GM21529 (cell line): ENCODE measurements at regions not wholly inside any gene's neighbourhood (a gene's known extent, or its start where the extent isn't known, plus 50 kb on each side); places are given as distances from the start of the nearest gene placed in this dataset.

Source experiments
- ATAC-seq: cut with Tn5 transposase; IDR thresholded peaks from one replicate; pipeline ENCODE4 v1.9.1; 2021; ENCODE audit not compliant: unreplicated experiment

DNA sequence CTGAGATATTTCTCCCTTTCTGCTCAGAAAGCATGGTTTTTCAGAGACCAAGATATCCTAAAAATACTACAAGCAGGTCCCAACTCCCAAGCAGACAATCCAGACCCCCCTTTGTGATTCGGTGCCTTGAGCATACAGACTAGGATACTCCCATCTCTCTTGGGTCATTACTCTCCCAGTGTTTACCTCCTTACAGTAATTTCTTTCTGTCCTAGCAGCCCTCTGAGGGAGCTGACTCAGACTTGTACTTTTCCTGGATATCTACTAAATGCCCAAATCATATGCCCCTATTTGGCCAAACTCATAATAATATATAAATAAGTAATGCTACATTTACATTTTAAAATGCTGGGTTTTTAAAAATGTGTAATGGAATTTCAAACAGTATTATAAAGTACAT, 355.6 kb downstream of the LRIG3 start:
- no peak for ATAC-seq

DNA sequence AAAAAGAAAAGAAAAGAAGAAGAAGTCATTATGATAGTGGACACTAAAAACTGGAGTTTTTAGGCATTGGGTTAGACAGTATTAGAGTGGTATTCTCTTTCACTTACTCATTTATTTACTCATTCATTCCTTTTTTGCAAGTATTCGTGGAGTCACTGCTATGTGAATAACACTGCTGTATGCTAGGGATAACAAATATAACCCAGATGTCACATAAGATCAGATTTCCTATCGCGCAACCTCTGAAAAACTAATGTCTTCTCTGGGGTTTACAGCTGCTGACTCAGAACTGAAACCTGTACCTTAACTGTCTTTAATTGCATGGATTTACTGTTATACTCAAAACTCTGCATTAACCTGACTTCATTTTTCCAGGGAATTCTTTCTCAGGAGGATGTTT, 353.7 kb downstream of the LRIG3 start:
- no peak for ATAC-seq

DNA sequence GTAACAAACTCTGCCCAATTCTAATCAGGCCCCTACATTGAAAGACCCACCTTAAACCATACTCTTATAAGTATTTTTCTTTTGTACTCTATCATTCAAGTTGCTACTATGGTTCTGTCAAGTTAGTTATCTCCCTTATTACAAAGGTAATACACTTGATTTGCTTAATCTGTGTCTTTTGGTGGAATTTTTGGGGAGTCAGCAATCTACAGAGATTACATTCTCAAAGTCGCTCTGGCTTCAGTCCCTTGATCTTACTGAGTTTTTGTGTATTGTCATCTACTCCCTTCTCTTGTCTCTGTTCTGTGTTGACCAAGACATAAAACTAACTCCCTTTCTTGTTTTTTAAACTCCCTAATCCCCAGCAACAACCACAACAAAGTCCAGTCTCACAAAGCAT, 353.1 kb downstream of the LRIG3 start:
- ATAC-seq: no peak

DNA sequence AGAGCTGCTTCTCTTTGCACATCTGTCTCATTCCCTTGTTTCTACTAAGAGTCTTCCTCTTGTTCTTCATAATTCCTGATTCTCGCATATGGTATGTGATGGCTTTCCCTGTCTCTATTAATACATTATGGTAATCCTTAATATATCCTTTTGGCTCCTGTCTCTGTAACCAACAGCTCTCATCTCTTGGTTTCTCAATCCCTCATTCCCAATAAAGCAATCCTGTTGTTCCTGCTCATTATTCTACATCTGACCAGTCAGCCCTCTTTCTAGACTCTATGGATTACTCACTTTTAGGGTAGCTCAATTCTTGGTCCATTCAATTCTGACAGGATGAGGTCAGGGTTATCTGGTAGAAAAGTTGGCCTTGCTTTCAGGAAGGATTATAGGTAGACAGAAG, 349.9 kb downstream of the LRIG3 start:
- ATAC-seq: no peak

DNA sequence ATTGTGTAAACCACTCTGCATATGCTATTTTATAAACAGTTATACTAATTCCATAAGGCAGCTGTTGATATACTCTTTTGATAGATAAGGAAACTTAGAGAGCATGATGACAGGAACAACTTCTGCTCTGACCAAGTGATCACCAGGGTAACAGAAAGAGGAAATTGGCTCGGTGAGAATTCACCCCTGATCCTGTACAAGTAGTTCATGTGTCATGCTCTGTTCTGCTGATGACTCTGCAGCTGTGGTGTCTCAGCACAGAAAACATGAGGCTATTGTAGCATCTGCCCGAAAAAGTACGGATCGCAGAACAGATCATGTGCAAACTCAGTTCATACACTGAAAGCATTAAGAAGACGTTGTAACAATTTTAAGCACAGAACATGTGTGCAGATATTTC, 345.0 kb downstream of the LRIG3 start:
- ATAC-seq: no peak

DNA sequence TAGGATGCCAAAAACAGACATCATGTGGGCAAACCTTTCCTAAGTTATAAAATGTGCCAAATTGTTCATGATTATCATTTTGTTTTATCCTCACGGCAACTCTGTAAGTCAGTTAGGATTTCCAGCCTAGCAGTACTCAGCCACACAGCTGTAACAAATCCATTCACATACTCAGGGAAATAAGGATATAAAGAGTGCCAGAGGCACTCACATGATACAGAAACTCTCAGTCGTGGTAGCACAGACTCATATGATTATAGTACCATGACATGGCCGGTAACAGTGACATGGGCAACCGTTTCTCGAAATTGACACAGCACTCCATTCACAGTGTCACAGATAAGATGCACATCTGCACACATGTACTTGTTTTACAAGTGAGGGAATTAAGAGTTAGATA, 344.2 kb downstream of the LRIG3 start:
- no peak for ATAC-seq

DNA sequence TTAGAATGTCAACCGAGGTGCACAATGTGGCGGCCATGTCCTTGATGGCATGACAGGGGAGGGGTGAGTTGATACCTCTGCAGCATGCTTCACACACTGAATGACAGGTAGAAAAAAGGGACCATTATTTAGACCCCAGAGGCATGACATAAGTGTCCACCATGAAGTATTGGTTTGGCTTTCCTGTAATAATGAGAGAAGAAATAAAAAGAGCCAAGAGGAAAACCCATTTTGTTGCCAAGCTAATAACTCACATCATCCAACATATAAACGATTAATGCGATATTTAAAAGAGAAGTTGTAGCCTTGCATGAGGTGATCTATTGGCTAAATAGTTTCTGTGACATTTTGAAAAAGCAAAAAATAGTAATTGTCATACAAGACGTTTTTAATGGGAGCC, 343.4 kb downstream of the LRIG3 start:
- no peak for ATAC-seq

DNA sequence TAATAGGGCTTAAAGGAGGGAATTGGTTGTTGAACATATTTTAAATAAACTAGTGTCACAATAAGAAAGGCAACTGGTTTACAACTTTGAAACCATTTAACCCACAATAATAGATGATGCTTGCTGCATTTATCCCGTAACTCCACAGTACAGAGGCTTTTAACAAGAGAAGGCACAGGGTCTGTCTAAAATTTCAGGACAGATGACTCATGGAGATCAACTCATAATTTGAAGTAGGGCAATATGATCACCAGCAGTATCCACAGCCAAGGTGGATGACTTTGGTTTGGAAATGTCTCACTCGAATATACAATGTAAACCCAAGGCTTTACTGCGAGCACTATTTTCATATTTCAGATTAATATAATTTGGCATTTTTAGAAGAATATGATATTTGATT, 340.2 kb downstream of the LRIG3 start:
- no peak for ATAC-seq

DNA sequence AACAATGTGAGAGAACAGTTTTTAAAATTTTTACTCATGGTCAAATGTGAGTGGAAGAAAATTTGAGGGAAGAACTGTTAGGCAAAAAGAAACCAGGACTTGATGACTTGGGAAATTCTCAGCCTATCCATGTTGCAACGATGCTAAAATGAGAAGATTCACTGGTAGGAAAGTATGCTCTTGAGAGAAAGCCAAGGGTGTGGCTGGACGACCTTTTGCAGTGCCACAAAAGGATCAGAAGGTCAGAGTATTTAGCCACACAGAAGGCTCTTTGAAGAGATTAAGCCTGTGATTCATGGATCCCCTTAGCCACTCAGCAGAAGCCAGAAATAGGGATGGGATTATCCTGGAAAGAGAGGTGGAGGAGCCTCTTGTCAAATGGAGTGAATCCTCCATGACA, 336.8 kb downstream of the LRIG3 start:
- ATAC-seq: no peak

DNA sequence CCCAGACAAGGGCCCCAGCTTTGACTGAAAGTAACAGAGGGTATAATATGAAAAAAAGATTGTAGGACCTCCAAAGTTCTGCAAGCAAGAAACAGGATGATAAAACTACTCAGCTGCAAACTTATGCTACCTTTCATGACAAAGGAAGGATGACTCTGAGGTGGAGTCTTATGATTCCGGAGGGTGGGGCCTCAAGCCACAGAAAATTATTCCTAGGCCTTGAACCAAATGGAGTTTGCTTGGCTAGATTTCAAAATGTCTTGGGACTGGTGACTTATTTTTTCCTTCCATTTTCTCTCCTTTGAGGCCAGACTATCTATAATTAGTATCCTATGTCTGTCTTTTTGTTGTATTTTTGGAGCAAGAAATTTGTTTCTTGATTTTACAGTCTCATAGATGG, 336.4 kb downstream of the LRIG3 start:
- no peak for ATAC-seq

DNA sequence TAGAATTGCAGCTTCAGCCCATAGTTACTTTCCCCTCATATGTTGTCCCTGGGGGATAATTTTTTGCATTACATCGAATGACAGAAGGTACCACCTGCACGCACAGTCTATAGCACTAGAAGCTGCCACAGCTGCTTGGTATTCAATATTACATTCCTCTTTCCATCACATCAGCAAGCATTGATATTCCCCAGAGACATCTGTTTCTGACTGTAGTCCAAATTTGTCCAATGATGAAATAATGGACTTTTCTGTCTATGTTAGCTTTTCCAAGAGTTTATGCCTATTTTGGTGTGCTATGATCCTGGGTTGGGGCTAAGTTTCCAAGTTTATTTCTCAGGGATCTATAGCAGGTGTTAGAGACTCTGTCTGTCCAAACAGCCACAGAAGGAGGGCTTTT, 335.4 kb downstream of the LRIG3 start:
- no peak for ATAC-seq

DNA sequence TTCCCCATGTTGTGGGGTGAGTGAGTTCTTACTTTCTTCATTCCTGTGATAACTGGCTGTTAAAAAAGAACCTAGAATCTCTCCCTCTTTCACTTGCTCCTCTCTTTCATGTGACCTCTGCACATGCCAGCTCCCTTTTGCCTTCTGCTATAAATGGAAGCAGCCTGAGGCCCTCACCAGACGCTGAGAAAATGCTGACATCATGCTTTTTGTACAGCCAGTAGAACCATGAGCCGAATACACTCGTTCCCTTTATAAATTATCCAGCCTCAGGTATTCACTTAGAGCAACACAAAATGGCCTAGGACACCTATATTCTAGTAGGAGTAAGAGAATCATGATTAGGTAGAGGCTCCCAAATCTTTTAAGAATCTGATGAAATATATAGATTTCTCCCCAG, 333.5 kb downstream of the LRIG3 start:
- no peak for ATAC-seq

DNA sequence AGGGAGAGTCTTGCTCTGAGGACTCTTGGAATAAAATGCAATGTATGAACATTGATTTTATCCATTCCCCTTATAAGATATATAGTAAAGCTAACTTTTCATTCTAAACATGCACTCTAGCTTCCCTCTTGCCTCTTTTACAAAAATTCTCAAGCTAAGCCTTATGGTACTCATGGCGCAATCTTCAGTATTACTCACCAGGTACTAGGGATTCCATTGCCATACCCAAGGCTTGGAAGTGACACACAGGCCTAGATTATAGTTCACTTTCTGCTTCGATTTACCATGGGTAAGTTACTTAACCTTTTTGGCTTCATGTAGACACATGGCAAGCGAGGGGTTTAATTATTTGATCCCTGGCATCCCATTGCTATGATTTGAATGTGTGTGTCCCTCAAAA, 331.5 kb downstream of the LRIG3 start:
- ATAC-seq: no peak

DNA sequence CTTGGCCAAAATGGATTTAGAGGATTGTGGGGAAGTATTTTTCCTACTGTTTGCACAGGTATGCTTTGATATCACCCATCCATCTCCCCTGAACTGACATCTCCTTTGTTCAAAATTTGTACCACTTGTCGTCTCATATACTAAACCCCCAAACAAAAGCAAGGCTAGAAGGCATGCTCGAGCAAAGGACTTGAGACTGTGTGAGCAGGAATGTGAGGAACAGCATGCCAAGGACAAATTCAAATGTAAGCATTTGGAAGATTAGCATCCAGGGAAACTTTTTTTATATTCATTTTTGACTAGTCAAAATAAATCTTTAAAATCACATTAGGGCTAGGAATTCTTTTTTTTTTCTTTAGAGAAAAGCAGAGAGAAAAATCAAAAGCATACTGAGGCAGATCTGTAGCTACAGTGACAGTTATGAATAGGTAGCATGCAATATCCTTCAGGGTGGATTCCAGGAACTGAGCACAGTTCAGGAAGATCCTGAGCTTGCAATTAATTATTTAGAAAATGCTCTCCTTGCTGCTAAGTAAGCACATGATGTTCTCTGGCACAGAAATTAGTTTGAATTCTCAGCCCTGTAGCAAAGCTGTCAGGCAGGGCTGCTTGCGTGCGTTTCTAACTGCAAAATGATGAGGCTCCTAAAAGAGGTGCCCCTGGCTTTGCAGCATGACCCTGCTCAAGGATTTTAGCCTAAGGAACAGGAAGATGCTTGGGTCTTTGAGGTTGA, 327.7 kb downstream of the LRIG3 start:
- ATAC-seq: no peak

DNA sequence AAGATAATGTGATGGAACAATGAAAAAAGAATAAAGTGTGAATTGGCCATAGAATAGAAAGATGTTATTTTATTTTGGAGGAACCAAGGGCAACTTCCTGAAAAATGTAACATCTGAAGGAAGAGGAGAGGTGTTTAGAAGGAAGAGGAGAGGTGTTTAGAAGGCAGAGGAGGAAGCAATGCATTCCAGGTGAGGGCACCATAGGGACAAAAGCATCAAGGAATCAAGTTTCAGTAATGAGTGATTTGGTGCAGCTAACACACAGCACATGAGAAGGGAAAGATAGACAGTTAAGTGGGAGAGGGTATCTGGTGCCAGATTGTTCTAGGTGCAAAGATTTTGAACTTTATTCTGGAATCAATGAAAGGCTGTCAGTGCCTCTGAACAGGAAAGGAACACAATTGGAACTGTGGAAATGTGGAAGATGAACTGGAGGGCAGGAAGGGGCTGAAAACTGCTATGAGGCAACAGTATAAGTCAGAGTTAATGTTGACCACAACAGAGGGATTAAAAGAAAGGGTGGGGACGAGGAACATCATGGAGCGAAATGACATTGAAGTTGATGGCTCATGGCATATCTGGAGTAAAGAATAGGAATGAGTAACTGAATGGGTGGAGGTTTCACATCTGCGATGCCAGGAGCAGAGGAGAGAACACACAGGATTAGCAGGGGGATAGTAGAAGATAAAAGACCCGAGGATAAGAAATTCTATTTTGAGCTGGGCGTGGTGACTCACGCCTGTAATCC, 326.6 kb downstream of the LRIG3 start:
- no peak for ATAC-seq

DNA sequence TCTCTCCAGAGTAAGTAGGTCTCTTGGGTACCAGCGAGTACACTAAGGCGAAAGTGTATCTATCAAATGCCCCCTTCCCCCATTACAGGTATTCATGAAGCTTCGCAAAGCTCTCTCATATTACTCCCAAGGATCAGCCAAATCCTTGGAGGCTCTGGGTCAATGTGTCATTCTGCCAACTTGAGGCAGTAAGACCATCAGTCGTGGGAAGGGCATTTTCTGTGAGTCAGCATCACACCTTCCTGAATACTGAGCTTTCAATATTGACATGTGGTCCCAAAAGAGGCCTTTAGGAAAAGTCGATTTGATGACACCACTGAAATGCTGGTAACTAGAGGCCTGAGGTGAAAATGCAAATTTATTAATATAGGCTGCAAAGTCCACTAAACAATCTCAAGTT, 323.9 kb downstream of the LRIG3 start:
- no peak for ATAC-seq

DNA sequence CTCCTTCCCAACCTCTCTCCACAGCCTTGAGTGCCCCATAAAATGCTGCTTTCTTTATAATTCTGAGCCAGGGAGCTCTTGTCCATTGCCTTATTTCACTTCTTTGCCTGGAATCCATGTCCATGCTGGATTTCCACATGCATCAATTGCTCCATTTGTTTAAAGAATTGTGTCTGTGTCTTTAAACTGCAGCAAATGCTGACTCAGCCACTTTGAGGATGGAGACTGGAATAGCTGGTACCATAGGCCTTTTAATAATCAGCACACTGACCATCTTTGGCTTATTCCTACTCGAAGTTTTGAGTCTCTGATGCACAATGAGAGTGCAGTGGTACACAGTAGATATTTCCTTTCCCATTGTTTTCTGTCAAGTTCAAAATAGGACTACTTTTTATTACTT, 318.8 kb downstream of the LRIG3 start:
- no peak for ATAC-seq

DNA sequence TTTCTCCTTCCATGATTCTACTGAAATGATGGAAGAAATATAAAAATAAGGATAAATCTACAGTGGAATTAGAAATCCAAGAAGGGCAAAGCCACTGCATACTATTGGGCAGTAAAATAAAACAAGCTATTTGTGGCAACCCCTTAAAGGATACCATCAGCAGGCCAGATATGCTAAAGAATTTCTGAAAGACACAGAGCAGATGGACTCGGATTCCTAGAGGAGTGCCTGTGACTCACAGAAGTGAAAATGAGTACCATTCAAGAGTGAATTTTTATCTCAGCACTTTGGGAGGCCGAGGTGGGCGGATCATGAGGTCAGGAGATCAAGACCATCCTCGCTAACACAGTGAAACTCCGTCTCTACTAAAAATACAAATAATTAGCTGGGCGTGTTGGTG, 318.1 kb downstream of the LRIG3 start:
- no peak for ATAC-seq

DNA sequence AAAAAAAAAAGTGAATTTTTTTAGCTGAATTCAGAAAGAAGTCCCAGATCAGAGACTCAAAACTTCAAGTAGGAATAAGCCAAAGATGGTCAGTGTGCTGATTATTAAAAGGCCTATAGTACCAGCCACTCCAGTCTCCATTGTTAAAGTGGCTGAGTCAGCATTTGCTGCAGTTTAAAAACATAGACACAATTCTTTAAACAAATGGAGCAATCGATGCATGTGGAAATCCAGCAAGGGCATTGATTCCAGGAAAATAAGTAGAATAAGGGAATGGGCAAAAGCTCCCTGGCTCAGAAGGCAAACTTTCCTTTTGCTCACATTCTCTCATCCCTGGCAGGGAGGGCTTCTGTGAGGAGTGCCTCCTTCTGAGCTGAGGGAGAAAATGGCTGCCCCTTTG, 317.6 kb downstream of the LRIG3 start:
- no peak for ATAC-seq

DNA sequence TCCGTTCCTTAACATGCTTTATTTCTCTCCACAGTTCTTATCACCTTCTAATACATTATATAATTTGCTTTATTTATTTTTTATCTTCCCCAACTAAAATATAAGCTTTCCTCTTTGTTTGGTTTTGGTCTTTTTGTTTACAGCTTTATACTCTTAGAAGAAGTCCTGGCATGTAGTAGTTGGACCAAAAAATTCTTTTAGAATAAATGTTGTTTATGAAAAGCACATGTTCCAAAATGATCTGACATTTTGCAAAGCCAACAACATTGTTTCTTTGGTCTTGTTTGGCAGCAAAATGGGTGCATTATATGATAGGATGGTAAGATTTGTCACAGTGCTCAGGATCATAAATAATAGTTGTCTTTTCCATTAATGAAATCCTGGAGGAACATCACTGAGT, 312.5 kb downstream of the LRIG3 start:
- no peak for ATAC-seq

DNA sequence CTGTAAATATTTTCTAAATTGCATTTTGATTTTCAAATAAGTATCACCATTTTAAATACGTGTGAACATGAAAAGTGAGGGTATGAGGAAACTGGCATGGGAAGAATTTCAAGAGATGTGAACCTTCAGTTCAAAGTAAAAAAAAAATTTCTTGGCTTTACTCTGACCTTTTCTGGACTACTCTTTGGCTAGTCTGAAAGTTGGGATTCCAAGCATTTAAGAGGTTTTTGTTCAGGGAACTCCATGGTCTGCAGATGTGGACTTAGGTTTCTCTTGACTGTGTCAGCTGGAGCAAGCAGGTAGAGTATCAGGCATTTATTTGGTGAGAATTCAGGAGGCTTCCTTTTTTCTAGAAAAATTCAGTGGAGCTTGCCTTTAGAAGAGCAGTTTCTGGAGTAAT, 311.6 kb downstream of the LRIG3 start:
- no peak for ATAC-seq

DNA sequence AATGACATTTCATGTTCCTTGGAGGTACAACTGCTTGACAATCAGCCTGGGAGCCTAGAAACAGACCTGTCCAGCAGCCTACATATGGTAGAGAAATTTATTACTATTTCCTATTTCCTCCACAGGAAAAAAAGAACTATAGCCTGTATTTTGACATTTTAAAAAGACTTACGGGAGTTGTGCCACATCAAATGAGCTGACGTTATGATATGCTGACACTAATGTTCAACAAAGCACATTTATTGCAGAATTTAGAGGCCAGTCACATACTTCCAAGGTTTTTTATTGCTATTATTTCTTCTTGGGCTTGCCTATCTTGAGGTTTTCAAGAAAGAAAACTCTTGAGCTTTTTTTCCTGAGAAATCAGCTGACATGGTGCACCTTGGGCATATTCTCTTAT, 305.3 kb downstream of the LRIG3 start:
- ATAC-seq: no peak

DNA sequence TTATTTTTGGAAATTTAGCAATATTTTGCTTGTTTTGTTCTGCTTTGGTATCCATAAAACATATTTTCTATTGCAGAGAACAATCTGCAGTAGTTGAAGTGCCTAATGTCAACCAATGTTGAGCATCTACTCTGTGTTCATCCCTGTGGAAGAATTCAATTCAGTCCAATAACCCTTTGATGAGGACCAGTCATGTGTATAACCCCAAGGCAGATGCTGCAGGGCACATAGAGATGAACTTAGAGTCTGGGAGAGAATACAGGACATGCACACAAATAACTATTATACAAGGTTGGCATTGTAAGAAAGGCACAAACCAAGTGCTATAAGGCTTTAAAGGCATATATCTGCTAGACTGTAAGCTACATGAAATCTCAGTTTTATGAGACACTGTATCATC, 304.7 kb downstream of the LRIG3 start:
- ATAC-seq: no peak
